ENCODE measurements at regions not wholly inside any gene's neighbourhood (a gene's known extent, or its start where the extent isn't known, plus 50 kb on each side); places are given as distances from the start of the nearest gene placed in this dataset.

- no peak overlapping the region for H3K4me3 ChIP-seq (ENCODE audit: low read length)
- DNase-seq (ENCODE audit: low read depth, low spot score) = no peak
Measured at GRCh38 chr2:5834501-5834900, 142.3 kb downstream of the SOX11 start.

GRCh38 chr2:5839550-5839949 is 147.4 kb downstream of the SOX11 start:
- H3K4me3 ChIP-seq (ENCODE audit: low read length) = no peak overlapping the region
- no peak for DNase-seq (ENCODE audit: low read depth, low spot score)

GRCh38 chr2:5841126-5841525 is 148.9 kb downstream of the SOX11 start:
- no peak overlapping the region for H3K4me3 ChIP-seq (ENCODE audit: low read length)
- no peak for DNase-seq (ENCODE audit: low read depth, low spot score)

GRCh38 chr2:5842326-5842725 is 150.1 kb downstream of the SOX11 start:
- H3K4me3 ChIP-seq (ENCODE audit: low read length) = no peak overlapping the region
- no peak for DNase-seq (ENCODE audit: low read depth, low spot score)

GRCh38 chr2:5845798-5846330 is 153.7 kb downstream of the SOX11 start:
- DNase-seq (ENCODE audit: low read depth, low spot score) = peak; percentile 49
- H3K4me3 ChIP-seq (ENCODE audit: low read length) = no peak overlapping the region

- no peak overlapping the region for H3K4me3 ChIP-seq (ENCODE audit: low read length)
- no peak for DNase-seq (ENCODE audit: low read depth, low spot score)
Measured at GRCh38 chr2:5846881-5847280, 154.7 kb downstream of the SOX11 start.

- no peak overlapping the region for H3K4me3 ChIP-seq (ENCODE audit: low read length)
- DNase-seq (ENCODE audit: low read depth, low spot score) = no peak
Measured at GRCh38 chr2:5849562-5849961, 157.4 kb downstream of the SOX11 start.

GRCh38 chr2:5851410-5851809 is 159.2 kb downstream of the SOX11 start:
- DNase-seq (ENCODE audit: low read depth, low spot score) = no peak
- no peak overlapping the region for H3K4me3 ChIP-seq (ENCODE audit: low read length)

- DNase-seq (ENCODE audit: low read depth, low spot score) = no peak
- no peak overlapping the region for H3K4me3 ChIP-seq (ENCODE audit: low read length)
Measured at GRCh38 chr2:5854797-5855196, 162.6 kb downstream of the SOX11 start.

- no peak for DNase-seq (ENCODE audit: low read depth, low spot score)
- H3K4me3 ChIP-seq (ENCODE audit: low read length) = no peak overlapping the region
Measured at GRCh38 chr2:5867056-5867455, 174.9 kb downstream of the SOX11 start.

GRCh38 chr2:5868931-5869330 is 176.7 kb downstream of the SOX11 start:
- no peak for DNase-seq (ENCODE audit: low read depth, low spot score)
- H3K4me3 ChIP-seq (ENCODE audit: low read length) = no peak overlapping the region

- no peak for DNase-seq (ENCODE audit: low read depth, low spot score)
- H3K4me3 ChIP-seq (ENCODE audit: low read length) = no peak overlapping the region
Measured at GRCh38 chr2:5869936-5870335, 177.8 kb downstream of the SOX11 start.

GRCh38 chr2:5877360-5877759 is 185.2 kb downstream of the SOX11 start:
- DNase-seq (ENCODE audit: low read depth, low spot score) = no peak
- no peak overlapping the region for H3K4me3 ChIP-seq (ENCODE audit: low read length)

GRCh38 chr2:5885451-5886173 is 193.4 kb downstream of the SOX11 start:
- no peak for DNase-seq (ENCODE audit: low read depth, low spot score)
- H3K4me3 ChIP-seq (ENCODE audit: low read length) = no peak overlapping the region

GRCh38 chr2:5886462-5886861 is 194.3 kb downstream of the SOX11 start:
- no peak for DNase-seq (ENCODE audit: low read depth, low spot score)
- H3K4me3 ChIP-seq (ENCODE audit: low read length) = no peak overlapping the region

GRCh38 chr2:5888126-5888525 is 195.9 kb downstream of the SOX11 start:
- DNase-seq (ENCODE audit: low read depth, low spot score) = no peak
- no peak overlapping the region for H3K4me3 ChIP-seq (ENCODE audit: low read length)

- DNase-seq (ENCODE audit: low read depth, low spot score) = no peak
- no peak overlapping the region for H3K4me3 ChIP-seq (ENCODE audit: low read length)
Measured at GRCh38 chr2:5889519-5889918, 197.3 kb downstream of the SOX11 start.

GRCh38 chr2:5894355-5894754 is 202.2 kb downstream of the SOX11 start:
- no peak overlapping the region for H3K4me3 ChIP-seq (ENCODE audit: low read length)
- no peak for DNase-seq (ENCODE audit: low read depth, low spot score)

- no peak overlapping the region for H3K4me3 ChIP-seq (ENCODE audit: low read length)
- no peak for DNase-seq (ENCODE audit: low read depth, low spot score)
Measured at GRCh38 chr2:5895284-5895683, 203.1 kb downstream of the SOX11 start.

GRCh38 chr2:5897249-5897648 is 205.1 kb downstream of the SOX11 start:
- no peak overlapping the region for H3K4me3 ChIP-seq (ENCODE audit: low read length)
- DNase-seq (ENCODE audit: low read depth, low spot score) = no peak

- no peak for DNase-seq (ENCODE audit: low read depth, low spot score)
- no peak overlapping the region for H3K4me3 ChIP-seq (ENCODE audit: low read length)
Measured at GRCh38 chr2:5898667-5899066, 206.5 kb downstream of the SOX11 start.

Measured in Jurkat, Clone E6-1 (cell line).